Peyer's patch (tissue), 4 donors: ENCODE measurements at regions not wholly inside any gene's neighbourhood (a gene's known extent, or its start where the extent isn't known, plus 50 kb on each side); places are given as distances from the start of the nearest gene placed in this dataset.

Experiments used
- CTCF ChIP-seq, 6 experiments: fragments of 450-650 bp in 4 of 6; fragments of 200-600 bp in 2 of 6; sonication (generic) in 1 of 6; IDR thresholded peaks; one replicate each; pipeline ENCODE4 v1.5.1; 2017 to 2019; ENCODE audit warnings: antibody characterized with exemption in 6 of 6, mild to moderate bottlenecking in 3 of 6, moderate library complexity in 1 of 6
- POLR2A ChIP-seq, 2 donors: fragments of 450-650 bp; IDR thresholded peaks; one replicate each; pipeline ENCODE4 v1.5.1; 2017; ENCODE audit warnings: antibody characterized with exemption in 2 of 2, mild to moderate bottlenecking in 2 of 2, moderate library complexity in 2 of 2

- TF ChIP-seq POLR2A (IDR thresholded peaks at IDR 0.05), result no peak
- TF ChIP-seq CTCF (IDR thresholded peaks at IDR 0.05), result no peak
Measured at GRCh38 chr2:162994718-162995117, 156.2 kb upstream of the KCNH7 start.
